ENCODE measurements at regions not wholly inside any gene's neighbourhood (a gene's known extent, or its start where the extent isn't known, plus 50 kb on each side); places are given as distances from the start of the nearest gene placed in this dataset.

GRCh38 chr10:94220717-94221116 lies 142.0 kb downstream of the NOC3L start:
- no peak for TF ChIP-seq CTCF (IDR thresholded peaks at IDR 0.05; ENCODE audit: borderline replicate concordance, control extremely low read depth, extremely low read depth, insufficient read depth, missing control alignments)
- in situ Hi-C loops (cut with MboI; ENCODE audit: low sequenced_read_pairs, unreplicated experiment): no loop called here
- DNase-seq (ENCODE audit: low spot score): no peak

GRCh38 chr10:94223702-94224370 lies 138.9 kb downstream of the NOC3L start:
- no peak for TF ChIP-seq CTCF (IDR thresholded peaks at IDR 0.05; ENCODE audit: borderline replicate concordance, control extremely low read depth, extremely low read depth, insufficient read depth, missing control alignments)
- in situ Hi-C loops (cut with MboI; ENCODE audit: low sequenced_read_pairs, unreplicated experiment): no loop called here
- no peak for DNase-seq (ENCODE audit: low spot score)

GRCh38 chr10:94224656-94225055 lies 138.1 kb downstream of the NOC3L start:
- no peak for TF ChIP-seq CTCF (IDR thresholded peaks at IDR 0.05; ENCODE audit: borderline replicate concordance, control extremely low read depth, extremely low read depth, insufficient read depth, missing control alignments)
- in situ Hi-C loops (cut with MboI; ENCODE audit: low sequenced_read_pairs, unreplicated experiment): no loop called here
- no peak for DNase-seq (ENCODE audit: low spot score)

- in situ Hi-C loops (cut with MboI; ENCODE audit: low sequenced_read_pairs, unreplicated experiment): no loop called here
- no peak for TF ChIP-seq CTCF (IDR thresholded peaks at IDR 0.05; ENCODE audit: borderline replicate concordance, control extremely low read depth, extremely low read depth, insufficient read depth, missing control alignments)
- DNase-seq (ENCODE audit: low spot score): no peak
Observed at GRCh38 chr10:94225589-94225988, 137.2 kb downstream of the NOC3L start.

- DNase-seq (ENCODE audit: low spot score): no peak
- in situ Hi-C loops (cut with MboI; ENCODE audit: low sequenced_read_pairs, unreplicated experiment): no loop called here
- no peak for TF ChIP-seq CTCF (IDR thresholded peaks at IDR 0.05; ENCODE audit: borderline replicate concordance, control extremely low read depth, extremely low read depth, insufficient read depth, missing control alignments)
Observed at GRCh38 chr10:94230134-94230785, 132.5 kb downstream of the NOC3L start.

- peak; percentile 26 for DNase-seq (ENCODE audit: low spot score)
- no peak for TF ChIP-seq CTCF (IDR thresholded peaks at IDR 0.05; ENCODE audit: borderline replicate concordance, control extremely low read depth, extremely low read depth, insufficient read depth, missing control alignments)
Observed at GRCh38 chr10:94232711-94233383, 129.9 kb downstream of the NOC3L start.

More at GRCh38 chr10:94232711-94233383, 129.9 kb downstream of the NOC3L start:
- in situ Hi-C loops (cut with MboI; ENCODE audit: low sequenced_read_pairs, unreplicated experiment): no loop called here

Measured in GM13976 (cell line).